OCI-LY3 (cell line): ENCODE measurements at regions not wholly inside any gene's neighbourhood (a gene's known extent, or its start where the extent isn't known, plus 50 kb on each side); places are given as distances from the start of the nearest gene placed in this dataset.

Source experiments
- EZH2phosphoT487 ChIP-seq: fragments of 200-600 bp; shearing (Covaris generic); IDR thresholded peaks from 2 replicates; pipeline ENCODE4 v1.6.1; 2018; ENCODE audit warnings: antibody characterized with exemption, mixed run types, low read depth
- TF ChIP-seq, protein P1 (sequence below): fragments of 200-600, 300-600 bp; sonication (generic); IDR thresholded peaks from 2 replicates; pipeline ENCODE4 v1.5.1; 2014; ENCODE audit warnings: antibody characterized with exemption, low read length, low read depth

DNA sequence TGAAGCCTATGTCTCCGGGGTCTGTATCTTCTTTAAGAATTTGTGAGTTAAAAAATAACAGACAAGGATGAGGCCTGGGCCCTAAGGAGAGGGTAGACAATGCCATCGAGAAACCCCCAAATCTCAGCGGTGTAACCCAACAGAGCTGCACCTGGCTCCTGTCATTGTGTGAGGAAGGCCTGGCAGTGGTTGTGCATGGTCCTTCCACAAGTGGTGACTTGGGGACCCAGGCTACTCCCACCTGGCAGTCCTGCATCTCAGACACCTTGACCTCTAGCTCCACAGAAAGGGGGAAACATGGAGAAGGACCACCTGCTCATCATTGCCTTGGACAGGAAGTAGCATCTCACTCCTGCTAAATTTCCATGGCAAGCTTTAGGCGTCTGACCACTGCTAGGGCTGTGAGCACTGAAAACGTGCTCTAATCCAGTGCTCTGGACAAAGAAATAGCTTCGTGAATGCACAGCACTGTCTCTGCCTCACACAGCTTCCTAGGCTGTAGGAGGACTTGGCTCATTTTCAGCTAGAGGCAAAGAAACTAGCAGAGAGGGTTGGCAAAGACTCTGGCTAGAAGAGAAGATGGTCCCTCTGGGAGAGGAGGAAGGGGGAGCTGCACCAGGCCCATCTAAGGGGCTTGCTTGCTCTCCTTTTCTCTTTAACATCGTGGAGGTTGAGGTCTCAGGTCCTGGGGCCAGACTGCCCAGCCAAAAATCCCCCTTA, 273.9 kb upstream of the ZMIZ1 start:
- TF ChIP-seq, protein P1, sequence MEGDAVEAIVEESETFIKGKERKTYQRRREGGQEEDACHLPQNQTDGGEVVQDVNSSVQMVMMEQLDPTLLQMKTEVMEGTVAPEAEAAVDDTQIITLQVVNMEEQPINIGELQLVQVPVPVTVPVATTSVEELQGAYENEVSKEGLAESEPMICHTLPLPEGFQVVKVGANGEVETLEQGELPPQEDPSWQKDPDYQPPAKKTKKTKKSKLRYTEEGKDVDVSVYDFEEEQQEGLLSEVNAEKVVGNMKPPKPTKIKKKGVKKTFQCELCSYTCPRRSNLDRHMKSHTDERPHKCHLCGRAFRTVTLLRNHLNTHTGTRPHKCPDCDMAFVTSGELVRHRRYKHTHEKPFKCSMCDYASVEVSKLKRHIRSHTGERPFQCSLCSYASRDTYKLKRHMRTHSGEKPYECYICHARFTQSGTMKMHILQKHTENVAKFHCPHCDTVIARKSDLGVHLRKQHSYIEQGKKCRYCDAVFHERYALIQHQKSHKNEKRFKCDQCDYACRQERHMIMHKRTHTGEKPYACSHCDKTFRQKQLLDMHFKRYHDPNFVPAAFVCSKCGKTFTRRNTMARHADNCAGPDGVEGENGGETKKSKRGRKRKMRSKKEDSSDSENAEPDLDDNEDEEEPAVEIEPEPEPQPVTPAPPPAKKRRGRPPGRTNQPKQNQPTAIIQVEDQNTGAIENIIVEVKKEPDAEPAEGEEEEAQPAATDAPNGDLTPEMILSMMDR, result no peak
- TF ChIP-seq EZH2phosphoT487, result no peak
